GM23338 (cell line): ENCODE measurements at regions not wholly inside any gene's neighbourhood (a gene's known extent, or its start where the extent isn't known, plus 50 kb on each side); places are given as distances from the start of the nearest gene placed in this dataset.

ENCODE experiments used
- ATAC-seq: fragments of 200-7000 bp; cut with Tn5 transposase; 3 replicates; pipeline ENCODE4 v1.9.1; 2020
- DNase-seq: peaks from one replicate; pipeline ENCODE4 v3.0.0-alpha.2; 2015; ENCODE audit warnings: low spot score
- H2AFZ ChIP-seq: fragments of 200-600 bp; sonication (generic); 2 replicates; pipeline ENCODE4 v1.8.0; 2016; ENCODE audit warnings: antibody characterized with exemption, mild to moderate bottlenecking, moderate library complexity
- H3F3A ChIP-seq: fragments of 200-600 bp; sonication (generic); replicated peaks from 2 replicates; pipeline ENCODE4 v1.8.0; 2017; ENCODE audit warnings: antibody characterized with exemption, mixed run types, low read depth
- H3K27ac ChIP-seq: fragments of 200-600 bp; sonication (generic); 2 replicates; pipeline ENCODE4 v1.6.1; 2016; ENCODE audit warnings: low read depth
- H3K27me3 ChIP-seq: fragments of 200-600 bp; sonication (generic); 2 replicates; pipeline ENCODE4 v1.8.0; 2016; ENCODE audit warnings: mild to moderate bottlenecking, mixed run types, moderate library complexity; ENCODE audit not compliant: insufficient read depth
- H3K36me3 ChIP-seq: fragments of 200-600 bp; sonication (generic); 2 replicates; pipeline ENCODE4 v1.8.0; 2016; ENCODE audit warnings: mild to moderate bottlenecking; ENCODE audit not compliant: insufficient read depth
- H3K4me1 ChIP-seq: fragments of 200-600 bp; sonication (generic); 2 replicates; pipeline ENCODE4 v1.8.0; 2016; ENCODE audit warnings: mild to moderate bottlenecking, moderate library complexity; ENCODE audit not compliant: insufficient read depth
- H3K4me2 ChIP-seq: fragments of 200-600 bp; sonication (generic); 2 replicates; pipeline ENCODE4 v1.7.1; 2017; ENCODE audit warnings: mixed run types
- H3K4me3 ChIP-seq: fragments of 200-600 bp; sonication (generic); 2 replicates; pipeline ENCODE4 v1.6.1; 2016; ENCODE audit warnings: mixed run types
- H3K79me2 ChIP-seq: fragments of 200-600 bp; sonication (generic); replicated peaks from 2 replicates; pipeline ENCODE4 v1.8.0; 2017; ENCODE audit warnings: mild to moderate bottlenecking; ENCODE audit not compliant: insufficient read depth
- H3K9me2 ChIP-seq: fragments of 200-600 bp; sonication (generic); 2 replicates; pipeline ENCODE4 v1.8.0; 2017; ENCODE audit not compliant: insufficient read depth
- H4K20me1 ChIP-seq: fragments of 200-600 bp; sonication (generic); replicated peaks from 2 replicates; pipeline ENCODE4 v1.8.0; 2017; ENCODE audit warnings: mild to moderate bottlenecking; ENCODE audit not compliant: insufficient read depth
- H3K27ac Mint-ChIP-seq: 2 replicates; pipeline ENCODE4 v1.8.0; 2020; ENCODE audit warnings: inconsistent platforms, mild to moderate bottlenecking, moderate library complexity, mixed read lengths
- H3K27me3 Mint-ChIP-seq: 3 replicates; pipeline ENCODE4 v1.8.0; 2022; ENCODE audit warnings: low read depth, mild to moderate bottlenecking, moderate library complexity, mixed read lengths, inconsistent platforms; ENCODE audit not compliant: insufficient read depth, poor library complexity
- H3K36me3 Mint-ChIP-seq: 3 replicates; pipeline ENCODE4 v1.8.0; 2021; ENCODE audit warnings: low read depth, mild to moderate bottlenecking, inconsistent platforms, moderate library complexity, mixed read lengths
- H3K4me1 Mint-ChIP-seq: 3 replicates; pipeline ENCODE4 v1.8.0; 2020; ENCODE audit warnings: mild to moderate bottlenecking, inconsistent platforms, mixed read lengths
- H3K4me3 Mint-ChIP-seq: 3 replicates; pipeline ENCODE4 v1.8.0; 2021; ENCODE audit warnings: moderate library complexity, mild to moderate bottlenecking, inconsistent platforms, mixed read lengths
- H3K9me3 Mint-ChIP-seq: 3 replicates; pipeline ENCODE4 v1.8.0; 2020; ENCODE audit warnings: moderate library complexity, mild to moderate bottlenecking, inconsistent platforms, mixed read lengths
- CREB1 ChIP-seq: fragments of 250-450 bp; sonication (Bioruptor Pico); IDR thresholded peaks from 2 replicates; pipeline ENCODE4 v1.5.0; 2020; ENCODE audit warnings: low read depth, mild to moderate bottlenecking, moderate library complexity
- CTCF ChIP-seq, 2 experiments: fragments of 200-600 bp in 1 of 2; sonication (generic) in 1 of 2; conservative IDR thresholded peaks; 2 replicates each; pipeline versions ENCODE4 v1.5.1 to v1.6.1; 2016 to 2017; ENCODE audit warnings: antibody characterized with exemption in 2 of 2, low read depth in 2 of 2, mild to moderate bottlenecking in 2 of 2, moderate library complexity in 1 of 2
- ETS1 ChIP-seq: IDR thresholded peaks from 2 replicates; pipeline ENCODE4 v1.6.1; 2016; ENCODE audit warnings: antibody characterized with exemption
- EZH2 ChIP-seq: fragments of 200-600 bp; sonication (generic); IDR thresholded peaks from one replicate; pipeline ENCODE4 v1.8.0; 2017; ENCODE audit warnings: antibody characterized with exemption, mild to moderate bottlenecking, low read depth; ENCODE audit not compliant: unreplicated experiment
- EZH2phosphoT487 ChIP-seq: fragments of 200-600 bp; sonication (generic); IDR thresholded peaks from one replicate; pipeline ENCODE4 v1.8.1; 2018; ENCODE audit warnings: antibody characterized with exemption; ENCODE audit not compliant: unreplicated experiment
- JUNB ChIP-seq: IDR thresholded peaks from one replicate; pipeline ENCODE4 v1.6.1; 2016; ENCODE audit warnings: antibody characterized with exemption; ENCODE audit not compliant: unreplicated experiment
- NANOG ChIP-seq: IDR thresholded peaks from 2 replicates; pipeline ENCODE4 v1.6.1; 2016; ENCODE audit warnings: antibody characterized with exemption, borderline replicate concordance
- POLR2AphosphoS5 ChIP-seq: IDR thresholded peaks from 2 replicates; pipeline ENCODE4 v1.6.1; 2016; ENCODE audit warnings: antibody characterized with exemption, low read depth
- REST ChIP-seq: IDR thresholded peaks from one replicate; pipeline ENCODE4 v1.6.1; 2018; ENCODE audit warnings: antibody characterized with exemption; ENCODE audit not compliant: unreplicated experiment
- STAT1 ChIP-seq: IDR thresholded peaks from one replicate; pipeline ENCODE4 v1.6.1; 2016; ENCODE audit warnings: antibody characterized with exemption; ENCODE audit not compliant: unreplicated experiment
- ZNF114 ChIP-seq: fragments of 250-450 bp; sonication (Bioruptor Pico); IDR thresholded peaks from 2 replicates; pipeline ENCODE4 v1.5.0; 2020; ENCODE audit warnings: mild to moderate bottlenecking, moderate library complexity
- ZNF331 ChIP-seq: fragments of 250-450 bp; sonication (Bioruptor Pico); IDR thresholded peaks from 2 replicates; pipeline ENCODE4 v1.5.0; 2020; ENCODE audit warnings: low read depth, mild to moderate bottlenecking, moderate library complexity
- ZNF462 ChIP-seq: fragments of 250-450 bp; sonication (Bioruptor Pico); IDR thresholded peaks from 2 replicates; pipeline ENCODE4 v1.5.0; 2020; ENCODE audit warnings: mild to moderate bottlenecking, moderate library complexity

GRCh38 chr10:30775779-30776591 lies 146.4 kb upstream of the LYZL2 start:
- ATAC-seq (no peak), DNase-seq (no peak)
- H3K4me1 ChIP-seq, result no peaks in the 10 kb centered on the region
- H3K4me3 ChIP-seq, result no peak overlapping the region
- no peak overlapping the region for H3K27ac Mint-ChIP-seq
- no peak overlapping the region for H2AFZ ChIP-seq
- peaks cover 1% of the 10 kb centered on the region for H3K27me3 Mint-ChIP-seq
- no peaks in the 10 kb centered on the region for H3K36me3 ChIP-seq
- TF ChIP-seq EZH2phosphoT487 (no peak), ZNF114 (CRISPR knock-in tag) (no peak), ZNF462 (CRISPR knock-in tag) (no peak), STAT1 (no peak), POLR2AphosphoS5 (no peak), ZNF331 (CRISPR knock-in tag) (no peak), ETS1 (no peak), EZH2 (no peak), CREB1 (CRISPR knock-in tag) (no peak), NANOG (no peak), CTCF (conservative IDR thresholded peaks at IDR 0.05; ENCODE audit: low read depth in 2 of 2) (no peak), REST (no peak), JUNB (no peak)
- peaks cover 6% of the 10 kb centered on the region for H3K36me3 Mint-ChIP-seq
- H3K4me2 ChIP-seq, result no peak overlapping the region
- no peaks in the 10 kb centered on the region for H4K20me1 ChIP-seq
- H3K9me2 ChIP-seq, result no peaks in the 10 kb centered on the region
- no peaks in the 10 kb centered on the region for H3K79me2 ChIP-seq
- H3K4me1 Mint-ChIP-seq, result no peaks in the 10 kb centered on the region
- no peak overlapping the region for H3K4me3 Mint-ChIP-seq
- no peak overlapping the region for H3K27ac ChIP-seq
- no peaks in the 10 kb centered on the region for H3K27me3 ChIP-seq
- H3F3A ChIP-seq, result no peaks in the 10 kb centered on the region
- peaks cover 16% of the 10 kb centered on the region for H3K9me3 Mint-ChIP-seq
